Activated T-helper 2 cell treated with anti-CD3 and anti-CD28 coated beads, Interferon-gamma antibody, Interleukin-2, Interleukin-4, amounts not matched to agents 10 μg/mL and 5 μg/mL and 100 μg/mL, durations not matched to agents 14 hours and 24 hours and 36 hours (primary cell): ENCODE measurements at regions not wholly inside any gene's neighbourhood (a gene's known extent, or its start where the extent isn't known, plus 50 kb on each side); places are given as distances from the start of the nearest gene placed in this dataset.

Experiments used
- DNase-seq: peaks from one replicate; pipeline ENCODE4 v3.0.0; 2021; ENCODE audit warnings: low spot score
- H3K27ac Mint-ChIP-seq: one replicate; pipeline ENCODE4 v1.8.0; 2021; ENCODE audit warnings: mixed read lengths
- H3K27me3 Mint-ChIP-seq: one replicate; pipeline ENCODE4 v1.8.0; 2021; ENCODE audit warnings: low read depth, mixed read lengths
- H3K36me3 Mint-ChIP-seq: one replicate; pipeline ENCODE4 v1.8.0; 2021; ENCODE audit warnings: low read depth, mixed read lengths
- H3K4me1 Mint-ChIP-seq: one replicate; pipeline ENCODE4 v1.8.0; 2021; ENCODE audit warnings: low read depth, mixed read lengths
- H3K4me3 Mint-ChIP-seq: one replicate; pipeline ENCODE4 v1.8.0; 2021; ENCODE audit warnings: low read depth, mild to moderate bottlenecking, moderate library complexity, mixed read lengths
- H3K9me3 Mint-ChIP-seq: one replicate; pipeline ENCODE4 v1.8.0; 2021; ENCODE audit warnings: mixed read lengths
- intact Hi-C: fragments of 100-400 bp; cut with micrococcal nuclease; formaldehyde crosslinking; loops from one replicate; pipeline ENCODE4 v1.15.1; 2023

DNA sequence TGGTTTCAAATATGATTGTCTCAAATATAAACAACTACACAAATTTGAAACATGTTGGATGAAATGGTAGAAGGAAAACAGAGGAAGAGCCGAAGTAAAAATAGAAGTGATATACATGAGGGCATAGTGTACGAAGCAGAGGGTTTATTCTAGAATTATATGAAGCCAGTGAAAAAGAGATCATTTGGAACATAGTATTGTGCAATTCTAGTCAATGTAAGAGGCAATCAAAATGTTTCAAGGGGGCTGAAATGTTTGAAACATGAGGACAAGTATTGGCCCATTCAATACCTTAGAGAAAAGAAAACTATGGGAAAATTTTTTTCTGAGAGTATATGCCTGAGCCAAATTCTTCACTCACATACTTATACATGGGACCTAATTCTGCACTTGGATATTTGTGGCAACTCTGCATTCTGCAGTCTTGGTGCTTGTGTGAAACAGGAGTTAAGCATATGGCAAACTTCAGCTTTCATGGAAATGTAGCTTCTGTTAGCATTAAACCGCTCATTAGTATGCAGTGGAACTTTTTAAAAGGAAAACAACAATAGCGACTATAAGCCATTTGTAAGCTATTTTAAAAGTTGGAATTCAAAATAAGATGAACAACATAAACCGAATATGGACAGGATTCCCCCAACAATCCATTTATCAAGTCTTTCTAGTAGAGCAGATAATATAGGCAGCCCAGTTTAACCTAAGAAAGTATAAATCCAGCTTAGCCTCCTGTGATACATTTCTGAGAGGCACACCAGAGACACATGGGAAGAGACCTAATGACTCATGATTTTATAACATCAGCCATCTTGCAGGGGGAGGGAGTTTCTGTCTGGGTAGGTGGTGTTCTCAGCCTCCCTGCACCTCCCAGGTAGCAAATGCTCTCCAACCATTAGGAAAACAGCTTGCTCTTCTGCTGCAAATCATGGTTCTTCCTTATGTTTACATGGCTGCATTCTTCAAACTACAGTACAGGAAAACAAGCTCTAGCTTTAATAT, 197.8 kb downstream of the PAX3 start:
- H3K36me3 Mint-ChIP-seq: no peaks in the 10 kb centered on the region
- intact Hi-C loops: no loop called here
- H3K27me3 Mint-ChIP-seq: no peaks in the 10 kb centered on the region
- no peaks in the 10 kb centered on the region for H3K4me1 Mint-ChIP-seq
- no peak for DNase-seq
- no peak overlapping the region for H3K4me3 Mint-ChIP-seq
- no peak overlapping the region for H3K27ac Mint-ChIP-seq
- H3K9me3 Mint-ChIP-seq: no peaks in the 10 kb centered on the region

DNA sequence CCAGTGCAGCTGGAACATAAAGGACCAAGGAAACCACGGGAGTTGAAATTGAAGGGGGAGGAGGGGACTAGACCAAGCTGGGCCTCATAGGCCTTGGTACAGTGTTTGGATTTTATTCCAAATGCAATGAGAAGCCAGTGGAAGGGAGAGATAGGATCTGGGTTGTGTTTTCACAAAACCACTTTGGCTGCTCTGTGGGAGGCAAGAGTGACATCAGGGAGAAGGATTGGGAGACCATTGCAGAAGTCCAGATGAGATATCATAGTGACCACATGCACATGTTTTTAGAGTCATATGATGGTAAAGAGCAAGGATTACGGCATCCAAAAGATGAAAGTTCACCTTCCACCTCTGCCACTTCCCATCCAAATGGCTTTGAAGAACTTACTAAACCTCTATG, 210.2 kb downstream of the PAX3 start:
- H3K4me3 Mint-ChIP-seq: no peak overlapping the region
- no peaks in the 10 kb centered on the region for H3K27me3 Mint-ChIP-seq
- no peaks in the 10 kb centered on the region for H3K9me3 Mint-ChIP-seq
- no peaks in the 10 kb centered on the region for H3K36me3 Mint-ChIP-seq
- H3K27ac Mint-ChIP-seq: no peak overlapping the region
- no peak for DNase-seq
- intact Hi-C loops: no loop called here
- H3K4me1 Mint-ChIP-seq: no peaks in the 10 kb centered on the region

GRCh38 chr2:222087998-222088397, 210.8 kb downstream of the PAX3 start:
- H3K27ac Mint-ChIP-seq: no peak overlapping the region

DNA sequence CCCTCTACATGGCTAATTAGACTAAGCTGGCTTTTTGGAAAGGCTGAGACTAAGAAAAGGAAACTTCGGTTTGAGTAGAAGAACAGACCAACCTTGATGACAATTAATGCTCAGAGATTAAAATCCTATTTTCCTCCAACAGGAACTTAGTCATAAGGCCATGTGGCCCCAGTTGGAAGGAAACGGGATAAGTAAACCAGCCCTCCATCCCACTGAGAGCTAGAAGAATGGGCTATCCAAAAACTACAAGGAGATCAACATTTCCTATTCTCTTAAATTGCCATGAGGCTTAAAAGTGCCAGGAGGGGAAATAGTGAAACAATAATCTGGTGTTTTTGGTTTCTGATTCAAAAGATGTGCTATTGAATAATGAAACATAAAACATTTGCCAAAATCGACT, 216.6 kb downstream of the PAX3 start:
- no peak for DNase-seq
- Mint-ChIP-seq H3K27ac (no peak overlapping the region), H3K36me3 (no peaks in the 10 kb centered on the region), H3K27me3 (no peaks in the 10 kb centered on the region), H3K4me3 (no peak overlapping the region), H3K9me3 (no peaks in the 10 kb centered on the region), H3K4me1 (no peaks in the 10 kb centered on the region)
- intact Hi-C loops: no loop called here

More at GRCh38 chr2:222087998-222088397, 210.8 kb downstream of the PAX3 start:
- Mint-ChIP-seq H3K36me3 (no peaks in the 10 kb centered on the region), H3K27me3 (no peaks in the 10 kb centered on the region), H3K4me1 (no peaks in the 10 kb centered on the region), H3K9me3 (no peaks in the 10 kb centered on the region), H3K4me3 (no peak overlapping the region)
- intact Hi-C loops: no loop called here
- no peak for DNase-seq

DNA sequence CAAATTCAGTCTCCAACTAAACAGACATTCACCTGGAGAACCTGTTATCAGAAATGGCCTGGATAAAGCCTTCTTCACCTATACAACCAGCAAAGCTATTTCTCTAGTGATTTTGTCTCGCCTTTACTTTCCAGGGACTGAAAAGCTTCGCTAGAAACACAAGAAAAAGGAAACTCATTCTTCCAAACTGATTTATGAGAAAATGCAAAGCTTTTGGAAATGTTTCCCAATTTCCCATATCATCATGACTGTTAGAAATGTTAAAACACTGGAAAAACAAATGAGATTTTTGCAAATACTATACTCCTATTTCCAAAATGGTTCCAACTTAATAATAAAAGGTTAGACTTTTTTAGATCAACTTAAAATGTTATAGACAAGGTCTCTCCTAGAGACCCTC, 218.7 kb downstream of the PAX3 start:
- no peaks in the 10 kb centered on the region for H3K27me3 Mint-ChIP-seq
- H3K36me3 Mint-ChIP-seq: no peaks in the 10 kb centered on the region
- H3K4me1 Mint-ChIP-seq: no peaks in the 10 kb centered on the region
- no peak overlapping the region for H3K27ac Mint-ChIP-seq
- H3K4me3 Mint-ChIP-seq: no peak overlapping the region
- intact Hi-C loops: no loop called here
- H3K9me3 Mint-ChIP-seq: no peaks in the 10 kb centered on the region
- DNase-seq: no peak

DNA sequence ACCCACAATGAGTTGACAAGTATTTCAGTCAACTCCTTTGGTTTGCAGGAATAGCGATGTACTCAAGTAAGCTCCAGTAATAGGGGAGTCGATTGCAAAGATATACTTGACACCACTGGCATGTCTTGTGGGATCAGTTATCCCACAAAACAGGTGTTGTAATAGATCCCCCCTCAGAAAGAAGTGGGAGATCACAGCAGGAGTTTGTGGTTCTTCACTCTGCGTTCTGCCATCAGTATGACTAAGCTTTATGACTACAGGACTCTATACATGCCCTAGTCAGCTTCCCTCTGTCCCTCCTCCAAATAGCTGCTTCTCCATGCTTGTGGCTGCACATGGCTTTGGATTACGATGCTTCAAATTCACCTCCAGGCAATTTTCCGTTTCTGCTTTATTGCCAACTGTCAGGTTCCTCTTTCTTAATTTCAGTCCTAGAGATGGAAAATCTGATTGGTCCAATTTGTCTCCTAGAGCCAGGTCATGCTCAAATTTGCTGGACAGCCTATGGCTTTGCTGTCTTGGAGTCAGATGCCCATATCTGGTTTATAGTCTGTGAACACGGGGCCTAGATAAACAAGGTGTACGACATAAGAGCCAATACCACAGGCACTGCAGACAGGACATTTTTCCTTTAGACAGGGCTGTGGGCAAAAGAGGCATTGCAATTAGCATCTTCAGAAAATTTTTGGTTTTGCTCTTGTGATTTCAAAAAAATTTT, 221.7 kb downstream of the PAX3 start:
- intact Hi-C loops: no loop called here

DNA sequence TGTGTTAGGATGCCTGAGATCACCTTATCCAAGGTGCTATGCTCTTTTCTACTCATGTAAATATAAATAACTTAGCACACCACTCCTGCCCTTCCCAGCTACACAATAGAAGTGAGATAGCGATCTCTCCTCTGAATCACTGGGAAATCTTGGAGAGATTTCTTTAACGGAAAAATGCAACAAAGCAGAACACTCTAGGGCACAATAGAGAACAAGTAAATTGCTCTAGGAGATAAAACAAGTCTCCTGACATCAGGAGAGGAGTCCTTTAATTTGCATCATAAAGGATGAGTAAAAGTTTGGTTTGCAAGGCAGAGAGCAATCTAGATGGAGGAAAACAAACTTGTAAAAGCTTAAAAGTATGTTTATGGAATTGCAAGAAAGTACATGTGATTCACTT, 224.1 kb downstream of the PAX3 start:
- no peak overlapping the region for H3K27ac Mint-ChIP-seq
- no peaks in the 10 kb centered on the region for H3K4me1 Mint-ChIP-seq
- H3K36me3 Mint-ChIP-seq: no peaks in the 10 kb centered on the region
- DNase-seq: no peak
- no peaks in the 10 kb centered on the region for H3K9me3 Mint-ChIP-seq
- intact Hi-C loops: no loop called here
- H3K27me3 Mint-ChIP-seq: no peaks in the 10 kb centered on the region
- H3K4me3 Mint-ChIP-seq: no peak overlapping the region

More for the DNA sequence above, 221.7 kb downstream of the PAX3 start:
- Mint-ChIP-seq H3K36me3 (no peaks in the 10 kb centered on the region), H3K27me3 (no peaks in the 10 kb centered on the region), H3K27ac (no peak overlapping the region), H3K4me3 (no peak overlapping the region), H3K4me1 (no peaks in the 10 kb centered on the region), H3K9me3 (no peaks in the 10 kb centered on the region)
- DNase-seq: no peak

- intact Hi-C loops: no loop called here
- Mint-ChIP-seq H3K27ac (no peak overlapping the region), H3K36me3 (no peaks in the 10 kb centered on the region), H3K9me3 (no peaks in the 10 kb centered on the region), H3K4me3 (no peak overlapping the region), H3K4me1 (no peaks in the 10 kb centered on the region), H3K27me3 (no peaks in the 10 kb centered on the region)
- DNase-seq: no peak
These were observed 226.9 kb downstream of the PAX3 start for GRCh38 chr2:222071911-222072310.

GRCh38 chr2:222064286-222064685, 234.5 kb downstream of the PAX3 start:
- no peaks in the 10 kb centered on the region for H3K36me3 Mint-ChIP-seq
- intact Hi-C loops: no loop called here
- no peak overlapping the region for H3K4me3 Mint-ChIP-seq
- no peaks in the 10 kb centered on the region for H3K4me1 Mint-ChIP-seq
- no peak overlapping the region for H3K27ac Mint-ChIP-seq
- DNase-seq: no peak
- no peaks in the 10 kb centered on the region for H3K27me3 Mint-ChIP-seq
- no peaks in the 10 kb centered on the region for H3K9me3 Mint-ChIP-seq

DNA sequence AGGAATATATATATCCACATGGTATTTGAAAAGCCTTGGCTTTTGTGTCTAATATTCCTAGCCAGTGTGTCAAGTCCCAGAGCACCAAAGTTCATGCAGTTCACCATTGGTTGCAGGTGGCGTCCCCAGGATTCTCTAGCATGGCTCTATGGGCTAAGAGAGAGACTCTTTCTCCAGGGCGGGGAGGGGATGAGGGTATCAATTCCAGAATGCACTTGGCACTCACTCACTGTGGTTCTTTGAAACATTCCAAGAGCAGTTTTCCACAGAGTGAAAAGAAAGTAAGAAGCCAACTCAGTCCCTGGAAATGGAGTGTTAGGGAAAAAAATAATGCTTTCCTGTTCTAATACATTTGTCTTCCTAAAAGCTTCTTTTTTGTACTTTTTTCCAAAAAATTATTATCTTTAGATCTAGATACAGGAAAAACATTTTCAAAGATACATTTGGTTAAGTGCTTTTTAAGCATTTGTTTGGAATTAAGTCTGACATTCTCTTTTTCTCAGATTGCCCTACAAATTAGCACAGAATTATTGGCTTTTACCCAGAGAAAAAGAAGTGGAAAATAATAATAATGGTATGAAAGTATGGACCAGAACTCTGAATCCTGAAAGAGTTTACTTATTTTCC, 239.9 kb downstream of the PAX3 start:
- no peak overlapping the region for H3K27ac Mint-ChIP-seq
- H3K9me3 Mint-ChIP-seq: no peaks in the 10 kb centered on the region
- peaks cover 9% of the 10 kb centered on the region for H3K27me3 Mint-ChIP-seq
- H3K4me1 Mint-ChIP-seq: no peaks in the 10 kb centered on the region
- DNase-seq: no peak
- H3K36me3 Mint-ChIP-seq: no peaks in the 10 kb centered on the region
- intact Hi-C loops: loop anchor here (5.0 kb wide), 2 partner anchors 238 to 503 kb away; partner anchors contain the start of gene PAX3
- H3K4me3 Mint-ChIP-seq: no peak overlapping the region

DNA sequence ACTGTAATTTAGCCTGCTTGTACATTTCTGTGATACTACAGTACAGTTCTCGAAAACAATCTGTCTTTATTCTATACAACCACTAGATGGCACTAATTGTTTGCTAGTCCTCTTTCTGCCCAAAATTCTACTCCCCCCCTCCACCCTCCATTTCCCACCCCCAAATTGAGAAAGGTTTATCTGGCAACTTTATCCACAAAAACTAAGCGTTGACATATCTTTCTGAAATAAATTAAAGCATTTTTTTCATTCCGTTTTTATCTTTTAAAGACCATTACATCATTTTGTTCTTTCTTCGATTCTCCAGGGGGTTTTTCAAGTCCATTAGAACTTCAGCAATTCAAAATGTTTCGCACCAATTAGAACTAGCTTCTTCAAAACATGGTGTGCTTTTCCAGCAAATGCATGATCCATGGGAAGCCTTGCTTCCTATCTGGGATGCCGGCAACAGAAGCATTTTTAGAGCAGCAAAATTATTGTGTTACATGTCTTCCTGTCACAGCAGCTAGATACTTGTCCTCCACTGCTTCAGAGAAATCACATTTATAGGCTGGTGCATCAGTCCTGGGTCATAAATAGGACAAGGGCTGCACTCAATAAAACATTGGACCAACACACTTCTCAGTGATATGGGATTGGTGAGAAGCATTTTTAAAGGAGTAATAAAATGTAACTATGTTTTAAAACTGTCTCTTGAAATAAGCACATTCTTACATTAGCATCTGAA, 241.3 kb downstream of the PAX3 start:
- no peaks in the 10 kb centered on the region for H3K4me1 Mint-ChIP-seq
- H3K9me3 Mint-ChIP-seq: no peaks in the 10 kb centered on the region
- no peak overlapping the region for H3K4me3 Mint-ChIP-seq
- intact Hi-C loops: loop anchor here (5.0 kb wide), 2 partner anchors 240 to 505 kb away; partner anchors contain the start of gene PAX3
- DNase-seq: no peak
- H3K27me3 Mint-ChIP-seq: peaks cover 14% of the 10 kb centered on the region
- no peak overlapping the region for H3K27ac Mint-ChIP-seq
- no peaks in the 10 kb centered on the region for H3K36me3 Mint-ChIP-seq

DNA sequence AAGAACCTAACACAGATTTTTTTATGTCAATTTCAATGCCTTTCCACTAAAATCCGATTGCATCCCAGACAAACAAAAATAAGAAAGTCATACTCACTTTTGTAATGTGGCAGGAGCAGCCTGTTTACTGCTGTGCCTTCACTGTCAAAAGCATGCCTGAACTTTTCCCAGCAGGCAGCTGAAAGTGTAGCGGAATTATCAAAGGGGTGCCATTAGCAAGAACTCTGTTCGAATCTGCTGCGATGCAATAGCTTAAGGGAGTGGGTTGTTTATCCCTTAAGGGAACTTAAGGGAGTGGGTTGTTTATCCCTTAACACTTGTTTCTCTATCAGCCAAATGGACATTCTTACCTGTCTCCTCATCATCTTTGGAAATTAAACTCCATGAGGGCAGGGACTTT, 243.5 kb downstream of the PAX3 start:
- no peaks in the 10 kb centered on the region for H3K9me3 Mint-ChIP-seq
- DNase-seq: no peak
- intact Hi-C loops: loop anchor here (5.0 kb wide), 2 partner anchors 242 to 507 kb away; partner anchors contain the start of gene PAX3
- no peaks in the 10 kb centered on the region for H3K36me3 Mint-ChIP-seq
- H3K4me1 Mint-ChIP-seq: no peaks in the 10 kb centered on the region
- no peak overlapping the region for H3K27ac Mint-ChIP-seq
- H3K4me3 Mint-ChIP-seq: no peak overlapping the region
- H3K27me3 Mint-ChIP-seq: peaks cover 14% of the 10 kb centered on the region
